ENCODE measurements at regions not wholly inside any gene's neighbourhood (a gene's known extent, or its start where the extent isn't known, plus 50 kb on each side); places are given as distances from the start of the nearest gene placed in this dataset.

DNA sequence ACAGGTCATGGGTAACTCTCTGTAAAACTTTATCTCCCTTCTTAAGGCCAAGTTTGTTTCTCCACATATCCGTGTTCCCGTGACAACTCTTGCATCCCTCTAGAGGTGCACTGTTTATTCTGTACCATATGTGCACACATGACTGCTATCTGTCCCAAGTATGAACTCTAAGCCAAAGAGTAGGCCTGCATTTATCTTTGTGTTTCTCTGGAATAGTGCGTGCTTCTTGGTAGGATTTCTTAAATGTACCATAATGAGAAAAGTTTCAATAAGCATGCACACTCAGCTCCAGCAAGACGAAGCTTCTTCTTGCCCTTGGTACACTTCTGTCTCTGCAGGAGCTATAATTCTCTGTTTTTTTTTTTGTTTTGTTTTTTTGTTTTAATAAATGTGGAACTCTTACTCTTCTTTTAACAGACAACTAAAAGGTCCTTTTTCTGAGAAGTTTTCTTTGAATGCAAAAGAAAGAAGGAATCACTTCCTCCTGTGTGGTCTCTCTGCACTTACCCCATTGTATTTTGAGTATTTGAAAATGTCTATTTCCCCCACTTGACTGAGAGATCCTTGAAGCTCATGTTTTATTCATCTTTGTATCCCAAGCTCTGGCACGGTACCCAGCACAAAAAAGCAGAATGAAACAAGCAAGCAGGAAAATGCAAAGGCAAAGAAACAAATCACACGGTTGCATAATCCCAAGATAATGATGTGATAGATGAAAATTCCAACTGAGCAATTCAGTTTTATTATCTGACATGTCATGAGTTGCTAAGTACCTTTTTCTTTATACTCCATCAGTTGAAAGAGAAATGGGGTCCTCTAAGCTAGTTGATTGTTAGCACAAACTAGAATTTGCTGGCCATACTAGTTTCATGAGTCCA lies 521.9 kb upstream of the BOD1L1 start:
- no peak overlapping the region for H2BK12ac ChIP-seq (ENCODE audit: insufficient read length, low read depth, low read length)
- H2BK20ac ChIP-seq (ENCODE audit: low read depth, low read length, poor library complexity, severe bottlenecking): no peak overlapping the region
- Mint-ChIP-seq H3K27me3 (ENCODE audit: low read depth) (no peaks in the 10 kb centered on the region), H3K9me3 (no peaks in the 10 kb centered on the region), H3K4me3 (no peak overlapping the region), H3K36me3 (ENCODE audit: insufficient read depth in 1 of 3, low read depth in 3 of 3) (no peaks in the 10 kb centered on the region), H3K4me1 (peaks cover 0 to 3% of the 10 kb centered on the region in 2 experiments; a peak in 2 of 4 replicates), H3K27ac (no peak overlapping the region)
- H3K23ac ChIP-seq (ENCODE audit: insufficient read length, low read depth, low read length): no peak overlapping the region
- no peak overlapping the region for H3K4ac ChIP-seq (ENCODE audit: low read depth, low read length)
- H3K79me1 ChIP-seq (ENCODE audit: insufficient read depth, low read depth, low read length, poor library complexity, severe bottlenecking): no peaks in the 10 kb centered on the region
- H3K23me2 ChIP-seq (ENCODE audit: insufficient read length, low read depth, low read length, poor library complexity, severe bottlenecking): no peaks in the 10 kb centered on the region
- no peak overlapping the region for H3K4me2 ChIP-seq (ENCODE audit: insufficient read depth, insufficient read length, low read length)
- H2AFZ ChIP-seq (ENCODE audit: low read length): no peak overlapping the region
- H3T11ph ChIP-seq (ENCODE audit: low read length): no peak overlapping the region
- H2BK15ac ChIP-seq (ENCODE audit: low read depth, low read length): no peak overlapping the region
- H2BK120ac ChIP-seq (ENCODE audit: low read depth, low read length, poor library complexity, severe bottlenecking): no peak overlapping the region
- H3K56ac ChIP-seq (ENCODE audit: insufficient read length, low read depth, low read length): no peak overlapping the region
- H4K5ac ChIP-seq (ENCODE audit: insufficient read length, low read depth, low read length): no peak overlapping the region
- H3K27ac ChIP-seq (ENCODE audit: insufficient read length, low read depth, low read length): no peak overlapping the region
- whole genome bisulfite sequencing (ENCODE audit: extremely low coverage, insufficient read length, low lambda C conversion rate): no CpG with 5 or more reads among the region's 6 CpGs
- no peak overlapping the region for H3K18ac ChIP-seq (ENCODE audit: insufficient read length, low read depth, low read length)
- no peaks in the 10 kb centered on the region for H3K79me2 ChIP-seq (ENCODE audit: insufficient read depth, low read length)
- no peak overlapping the region for H2BK5ac ChIP-seq (ENCODE audit: insufficient read length, low read length)
- no peak overlapping the region for H3K9ac ChIP-seq (ENCODE audit: extremely low read depth, insufficient read length, low read length)
- DNase-seq: no peak
- TF ChIP-seq, protein P1, sequence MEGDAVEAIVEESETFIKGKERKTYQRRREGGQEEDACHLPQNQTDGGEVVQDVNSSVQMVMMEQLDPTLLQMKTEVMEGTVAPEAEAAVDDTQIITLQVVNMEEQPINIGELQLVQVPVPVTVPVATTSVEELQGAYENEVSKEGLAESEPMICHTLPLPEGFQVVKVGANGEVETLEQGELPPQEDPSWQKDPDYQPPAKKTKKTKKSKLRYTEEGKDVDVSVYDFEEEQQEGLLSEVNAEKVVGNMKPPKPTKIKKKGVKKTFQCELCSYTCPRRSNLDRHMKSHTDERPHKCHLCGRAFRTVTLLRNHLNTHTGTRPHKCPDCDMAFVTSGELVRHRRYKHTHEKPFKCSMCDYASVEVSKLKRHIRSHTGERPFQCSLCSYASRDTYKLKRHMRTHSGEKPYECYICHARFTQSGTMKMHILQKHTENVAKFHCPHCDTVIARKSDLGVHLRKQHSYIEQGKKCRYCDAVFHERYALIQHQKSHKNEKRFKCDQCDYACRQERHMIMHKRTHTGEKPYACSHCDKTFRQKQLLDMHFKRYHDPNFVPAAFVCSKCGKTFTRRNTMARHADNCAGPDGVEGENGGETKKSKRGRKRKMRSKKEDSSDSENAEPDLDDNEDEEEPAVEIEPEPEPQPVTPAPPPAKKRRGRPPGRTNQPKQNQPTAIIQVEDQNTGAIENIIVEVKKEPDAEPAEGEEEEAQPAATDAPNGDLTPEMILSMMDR (conservative IDR thresholded peaks at IDR 0.05): no peak
- no peak overlapping the region for H2AK5ac ChIP-seq (ENCODE audit: insufficient read length, low read length)
- no peak overlapping the region for H4K91ac ChIP-seq (ENCODE audit: insufficient read length, low read depth, low read length)
- no peaks in the 10 kb centered on the region for H3K9me3 ChIP-seq (ENCODE audit: control insufficient read depth, low read depth, low read length)
- no peak overlapping the region for H3K14ac ChIP-seq (ENCODE audit: insufficient read depth, low read length)
- H3K4me1 ChIP-seq (ENCODE audit: insufficient read depth, low read length): no peaks in the 10 kb centered on the region; the same call in 1 of the 2 replicates
- H3K27me3 ChIP-seq (ENCODE audit: insufficient read depth, low read length): no peaks in the 10 kb centered on the region
- H4K8ac ChIP-seq (replicated peaks; ENCODE audit: insufficient read length, low read depth, low read length): no peak overlapping the region
- H4K20me1 ChIP-seq (ENCODE audit: control insufficient read depth, insufficient read depth, insufficient read length): no peaks in the 10 kb centered on the region

Data from H9 (cell line).